ENCODE measurements at regions not wholly inside any gene's neighbourhood (a gene's known extent, or its start where the extent isn't known, plus 50 kb on each side); places are given as distances from the start of the nearest gene placed in this dataset.

DNA sequence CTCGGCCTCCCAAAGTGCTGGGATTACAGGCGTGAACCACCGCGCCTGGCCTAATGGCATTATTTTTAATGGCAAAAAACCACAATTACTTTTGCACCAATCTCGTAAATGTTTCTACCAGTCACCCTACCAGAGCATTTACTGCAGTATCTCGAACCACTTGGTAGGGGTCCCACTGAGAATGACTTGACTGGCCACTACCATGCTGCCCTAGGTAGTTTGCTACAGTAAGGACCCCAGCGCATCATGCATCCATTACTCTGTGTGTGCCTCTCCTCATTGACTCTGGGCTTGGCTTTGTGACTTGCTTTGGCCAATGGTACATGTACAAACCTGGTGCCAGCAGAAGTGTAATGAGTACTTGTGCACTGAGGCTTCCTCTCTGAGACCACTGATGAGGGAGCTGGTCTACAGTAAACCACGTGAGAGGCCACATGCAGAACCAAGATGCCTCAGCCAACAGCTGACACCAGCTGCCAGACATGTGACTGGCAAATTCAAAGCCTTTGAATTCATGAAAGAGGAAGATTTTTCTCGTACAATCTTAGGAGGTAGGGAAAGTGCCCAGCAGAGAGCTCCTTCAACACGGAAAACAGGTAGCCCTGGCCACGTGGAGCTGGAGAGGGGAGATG, 421.7 kb upstream of the C16orf82 start:
- no peak for TF ChIP-seq POLR2A (IDR thresholded peaks at IDR 0.05)
- TF ChIP-seq, protein P1, sequence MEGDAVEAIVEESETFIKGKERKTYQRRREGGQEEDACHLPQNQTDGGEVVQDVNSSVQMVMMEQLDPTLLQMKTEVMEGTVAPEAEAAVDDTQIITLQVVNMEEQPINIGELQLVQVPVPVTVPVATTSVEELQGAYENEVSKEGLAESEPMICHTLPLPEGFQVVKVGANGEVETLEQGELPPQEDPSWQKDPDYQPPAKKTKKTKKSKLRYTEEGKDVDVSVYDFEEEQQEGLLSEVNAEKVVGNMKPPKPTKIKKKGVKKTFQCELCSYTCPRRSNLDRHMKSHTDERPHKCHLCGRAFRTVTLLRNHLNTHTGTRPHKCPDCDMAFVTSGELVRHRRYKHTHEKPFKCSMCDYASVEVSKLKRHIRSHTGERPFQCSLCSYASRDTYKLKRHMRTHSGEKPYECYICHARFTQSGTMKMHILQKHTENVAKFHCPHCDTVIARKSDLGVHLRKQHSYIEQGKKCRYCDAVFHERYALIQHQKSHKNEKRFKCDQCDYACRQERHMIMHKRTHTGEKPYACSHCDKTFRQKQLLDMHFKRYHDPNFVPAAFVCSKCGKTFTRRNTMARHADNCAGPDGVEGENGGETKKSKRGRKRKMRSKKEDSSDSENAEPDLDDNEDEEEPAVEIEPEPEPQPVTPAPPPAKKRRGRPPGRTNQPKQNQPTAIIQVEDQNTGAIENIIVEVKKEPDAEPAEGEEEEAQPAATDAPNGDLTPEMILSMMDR (IDR thresholded peaks at IDR 0.05) = no peak

Data from heart left ventricle (tissue), 13 donors.